Liver (tissue), 8 donors: ENCODE measurements at regions not wholly inside any gene's neighbourhood (a gene's known extent, or its start where the extent isn't known, plus 50 kb on each side); places are given as distances from the start of the nearest gene placed in this dataset.

Source experiments
- DNase-seq: peaks from one replicate; pipeline ENCODE4 v3.0.0-alpha.2; 2017; ENCODE audit warnings: low spot score
- H3K27ac ChIP-seq, 2 donors: one replicate each; pipeline ENCODE4 v1.7.0; 2013; ENCODE audit warnings: inconsistent platforms in 2 of 2, low read length in 2 of 2, control low read depth in 1 of 2, low read depth in 1 of 2, mild to moderate bottlenecking in 1 of 2
- H3K27me3 ChIP-seq, 4 donors: one replicate each; pipeline versions ENCODE4 v1.6.1 to v1.7.0; 2013; ENCODE audit warnings: low read length in 3 of 4, inconsistent platforms in 1 of 4, mild to moderate bottlenecking in 1 of 4, moderate library complexity in 1 of 4; ENCODE audit not compliant: control insufficient read depth in 4 of 4, insufficient read depth in 4 of 4
- H3K36me3 ChIP-seq, 4 donors: one replicate each; pipeline versions ENCODE4 v1.6.1 to v1.7.0; 2013; ENCODE audit warnings: low read length in 3 of 4, mild to moderate bottlenecking in 3 of 4, low read depth in 1 of 4, moderate library complexity in 1 of 4; ENCODE audit not compliant: control insufficient read depth in 4 of 4, insufficient read depth in 3 of 4
- H3K4me1 ChIP-seq, 4 donors: one replicate each; pipeline versions ENCODE4 v1.6.1 to v1.7.0; 2013; ENCODE audit warnings: low read length in 3 of 4, mild to moderate bottlenecking in 3 of 4, moderate library complexity in 1 of 4; ENCODE audit not compliant: control insufficient read depth in 4 of 4, insufficient read depth in 4 of 4
- H3K4me3 ChIP-seq, 3 donors: one replicate each; pipeline versions ENCODE4 v1.6.1 to v1.7.0; 2013; ENCODE audit warnings: low read length in 3 of 3, control low read depth in 1 of 3, low read depth in 1 of 3, mild to moderate bottlenecking in 1 of 3
- H3K9ac ChIP-seq, 2 donors: one replicate each; pipeline ENCODE4 v1.7.0; 2013; ENCODE audit warnings: low read length in 2 of 2, mild to moderate bottlenecking in 2 of 2, moderate library complexity in 2 of 2, control low read depth in 1 of 2, low read depth in 1 of 2
- H3K9me3 ChIP-seq, 4 donors: one replicate each; pipeline versions ENCODE4 v1.6.1 to v1.7.0; 2013; ENCODE audit warnings: low read length in 3 of 4; ENCODE audit not compliant: control insufficient read depth in 4 of 4
- EGR1 ChIP-seq, 2 donors: IDR thresholded peaks; 2 replicates each; pipeline ENCODE4 v1.6.1; 2016 to 2018; ENCODE audit warnings: antibody characterized with exemption in 2 of 2, low read depth in 2 of 2
- FOXA1 ChIP-seq: IDR thresholded peaks from 2 replicates; pipeline ENCODE4 v1.6.1; 2016; ENCODE audit warnings: antibody characterized with exemption
- FOXA2 ChIP-seq: IDR thresholded peaks from 2 replicates; pipeline ENCODE4 v1.6.1; 2016; ENCODE audit warnings: antibody characterized with exemption
- GABPA ChIP-seq, 2 donors: IDR thresholded peaks in 1 of 2; conservative IDR thresholded peaks in 1 of 2; 2 replicates each; pipeline ENCODE4 v1.6.1; 2016; ENCODE audit warnings: antibody characterized with exemption in 2 of 2, mild to moderate bottlenecking in 1 of 2, moderate library complexity in 1 of 2
- HNF4A ChIP-seq, 2 donors: conservative IDR thresholded peaks; 2 replicates each; pipeline ENCODE4 v1.6.1; 2016; ENCODE audit warnings: antibody characterized with exemption in 2 of 2, mild to moderate bottlenecking in 2 of 2
- HNF4G ChIP-seq: IDR thresholded peaks from 2 replicates; pipeline ENCODE4 v1.6.1; 2016; ENCODE audit warnings: antibody characterized with exemption
- JUND ChIP-seq, 2 donors: IDR thresholded peaks; 2 replicates each; pipeline ENCODE4 v1.6.1; 2016; ENCODE audit warnings: antibody characterized with exemption in 2 of 2
- NR2F2 ChIP-seq: IDR thresholded peaks from 2 replicates; pipeline ENCODE4 v1.6.1; 2016; ENCODE audit warnings: antibody characterized with exemption
- RAD21 ChIP-seq, 2 donors: IDR thresholded peaks; 2 replicates each; pipeline ENCODE4 v1.6.1; 2016; ENCODE audit warnings: antibody characterized with exemption in 2 of 2, mild to moderate bottlenecking in 2 of 2
- RXRA ChIP-seq, 2 donors: IDR thresholded peaks; 2 replicates each; pipeline ENCODE4 v1.6.1; 2017 to 2018; ENCODE audit warnings: antibody characterized with exemption in 2 of 2, mild to moderate bottlenecking in 1 of 2
- SP1 ChIP-seq: IDR thresholded peaks from 2 replicates; pipeline ENCODE4 v1.6.1; 2018; ENCODE audit warnings: antibody characterized with exemption, mild to moderate bottlenecking
- TAF1 ChIP-seq: conservative IDR thresholded peaks from 2 replicates; pipeline ENCODE4 v1.6.1; 2016; ENCODE audit warnings: antibody characterized with exemption, mild to moderate bottlenecking
- YY1 ChIP-seq: IDR thresholded peaks from 2 replicates; pipeline ENCODE4 v1.6.1; 2016; ENCODE audit warnings: antibody characterized with exemption, mild to moderate bottlenecking
- WGBS: extraction: QIAGEN DNeasy Blood & Tissue Kit; methylation state at CpG from one replicate; pipeline ENCODE4 v1.1.7; 2013; 5-methylcytosine and 5-hydroxymethylcytosine counted together
- TF ChIP-seq, protein P1 (sequence below): fragments of 150-350 bp; IDR thresholded peaks from 2 replicates; pipeline ENCODE4 v1.5.1; 2017; ENCODE audit warnings: improper control_type of control experiment, low read depth, low read length; ENCODE audit not compliant: missing input control
- TF ChIP-seq, protein P2 (sequence below): IDR thresholded peaks from 2 replicates; pipeline ENCODE4 v1.6.1; 2016; ENCODE audit warnings: antibody characterized with exemption, mild to moderate bottlenecking
- TF ChIP-seq, protein P3 (sequence below): IDR thresholded peaks from 2 replicates; pipeline ENCODE4 v1.6.1; 2016; ENCODE audit warnings: antibody characterized with exemption
- TF ChIP-seq, protein P4 (sequence below): IDR thresholded peaks from 2 replicates; pipeline ENCODE4 v1.6.1; 2016; ENCODE audit warnings: antibody characterized with exemption
- TF ChIP-seq, protein P5 (sequence below): IDR thresholded peaks from 2 replicates; pipeline ENCODE4 v1.6.1; 2016; ENCODE audit warnings: antibody characterized with exemption
- donor health status: healthy.
- donor health status: healthy.
- donor health status: healthy.
- donor health status: healthy.
- donor health status: healthy.

DNA sequence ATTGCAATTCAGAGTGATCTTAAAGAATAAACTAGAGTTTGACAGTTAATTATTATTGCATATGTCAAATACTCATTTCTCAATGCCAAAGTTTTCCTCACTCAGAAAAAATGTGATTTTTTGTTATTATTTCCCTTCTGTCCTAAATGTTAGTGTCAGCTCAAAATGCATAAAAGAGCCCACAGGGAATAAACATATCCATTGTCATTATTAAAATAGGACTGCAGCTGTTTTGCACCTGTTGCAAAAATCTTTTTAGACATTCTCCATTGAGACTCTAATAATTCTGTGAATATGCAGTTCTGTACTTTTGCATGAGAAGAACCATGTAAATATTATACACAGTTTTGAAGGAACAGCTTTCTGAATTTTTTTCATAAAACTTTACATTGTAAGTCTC, 540.0 kb upstream of the SLC39A10 start:
- no peak for TF ChIP-seq HNF4G
- TF ChIP-seq, protein P1, sequence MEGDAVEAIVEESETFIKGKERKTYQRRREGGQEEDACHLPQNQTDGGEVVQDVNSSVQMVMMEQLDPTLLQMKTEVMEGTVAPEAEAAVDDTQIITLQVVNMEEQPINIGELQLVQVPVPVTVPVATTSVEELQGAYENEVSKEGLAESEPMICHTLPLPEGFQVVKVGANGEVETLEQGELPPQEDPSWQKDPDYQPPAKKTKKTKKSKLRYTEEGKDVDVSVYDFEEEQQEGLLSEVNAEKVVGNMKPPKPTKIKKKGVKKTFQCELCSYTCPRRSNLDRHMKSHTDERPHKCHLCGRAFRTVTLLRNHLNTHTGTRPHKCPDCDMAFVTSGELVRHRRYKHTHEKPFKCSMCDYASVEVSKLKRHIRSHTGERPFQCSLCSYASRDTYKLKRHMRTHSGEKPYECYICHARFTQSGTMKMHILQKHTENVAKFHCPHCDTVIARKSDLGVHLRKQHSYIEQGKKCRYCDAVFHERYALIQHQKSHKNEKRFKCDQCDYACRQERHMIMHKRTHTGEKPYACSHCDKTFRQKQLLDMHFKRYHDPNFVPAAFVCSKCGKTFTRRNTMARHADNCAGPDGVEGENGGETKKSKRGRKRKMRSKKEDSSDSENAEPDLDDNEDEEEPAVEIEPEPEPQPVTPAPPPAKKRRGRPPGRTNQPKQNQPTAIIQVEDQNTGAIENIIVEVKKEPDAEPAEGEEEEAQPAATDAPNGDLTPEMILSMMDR: no peak
- TF ChIP-seq RAD21 (IDR thresholded peaks at IDR 0.05): no peak
- no peak for TF ChIP-seq FOXA1
- no peak for TF ChIP-seq TAF1
- no peak for TF ChIP-seq EGR1 (IDR thresholded peaks at IDR 0.05; ENCODE audit: low read depth in 2 of 2)
- TF ChIP-seq, protein P2, sequence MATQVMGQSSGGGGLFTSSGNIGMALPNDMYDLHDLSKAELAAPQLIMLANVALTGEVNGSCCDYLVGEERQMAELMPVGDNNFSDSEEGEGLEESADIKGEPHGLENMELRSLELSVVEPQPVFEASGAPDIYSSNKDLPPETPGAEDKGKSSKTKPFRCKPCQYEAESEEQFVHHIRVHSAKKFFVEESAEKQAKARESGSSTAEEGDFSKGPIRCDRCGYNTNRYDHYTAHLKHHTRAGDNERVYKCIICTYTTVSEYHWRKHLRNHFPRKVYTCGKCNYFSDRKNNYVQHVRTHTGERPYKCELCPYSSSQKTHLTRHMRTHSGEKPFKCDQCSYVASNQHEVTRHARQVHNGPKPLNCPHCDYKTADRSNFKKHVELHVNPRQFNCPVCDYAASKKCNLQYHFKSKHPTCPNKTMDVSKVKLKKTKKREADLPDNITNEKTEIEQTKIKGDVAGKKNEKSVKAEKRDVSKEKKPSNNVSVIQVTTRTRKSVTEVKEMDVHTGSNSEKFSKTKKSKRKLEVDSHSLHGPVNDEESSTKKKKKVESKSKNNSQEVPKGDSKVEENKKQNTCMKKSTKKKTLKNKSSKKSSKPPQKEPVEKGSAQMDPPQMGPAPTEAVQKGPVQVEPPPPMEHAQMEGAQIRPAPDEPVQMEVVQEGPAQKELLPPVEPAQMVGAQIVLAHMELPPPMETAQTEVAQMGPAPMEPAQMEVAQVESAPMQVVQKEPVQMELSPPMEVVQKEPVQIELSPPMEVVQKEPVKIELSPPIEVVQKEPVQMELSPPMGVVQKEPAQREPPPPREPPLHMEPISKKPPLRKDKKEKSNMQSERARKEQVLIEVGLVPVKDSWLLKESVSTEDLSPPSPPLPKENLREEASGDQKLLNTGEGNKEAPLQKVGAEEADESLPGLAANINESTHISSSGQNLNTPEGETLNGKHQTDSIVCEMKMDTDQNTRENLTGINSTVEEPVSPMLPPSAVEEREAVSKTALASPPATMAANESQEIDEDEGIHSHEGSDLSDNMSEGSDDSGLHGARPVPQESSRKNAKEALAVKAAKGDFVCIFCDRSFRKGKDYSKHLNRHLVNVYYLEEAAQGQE: no peak
- TF ChIP-seq, protein P3, sequence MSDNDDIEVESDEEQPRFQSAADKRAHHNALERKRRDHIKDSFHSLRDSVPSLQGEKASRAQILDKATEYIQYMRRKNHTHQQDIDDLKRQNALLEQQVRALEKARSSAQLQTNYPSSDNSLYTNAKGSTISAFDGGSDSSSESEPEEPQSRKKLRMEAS: no peak
- no peak for TF ChIP-seq RXRA (IDR thresholded peaks at IDR 0.05)
- TF ChIP-seq SP1: no peak
- Histone ChIP-seq H3K36me3 (no peaks in the 10 kb centered on the region), H3K4me1 (no peaks in the 10 kb centered on the region), H3K9ac (no peak overlapping the region), H3K27ac (no peak overlapping the region), H3K4me3 (no peak overlapping the region), H3K27me3 (no peaks in the 10 kb centered on the region), H3K9me3 (no peaks in the 10 kb centered on the region)
- no peak for DNase-seq

DNA sequence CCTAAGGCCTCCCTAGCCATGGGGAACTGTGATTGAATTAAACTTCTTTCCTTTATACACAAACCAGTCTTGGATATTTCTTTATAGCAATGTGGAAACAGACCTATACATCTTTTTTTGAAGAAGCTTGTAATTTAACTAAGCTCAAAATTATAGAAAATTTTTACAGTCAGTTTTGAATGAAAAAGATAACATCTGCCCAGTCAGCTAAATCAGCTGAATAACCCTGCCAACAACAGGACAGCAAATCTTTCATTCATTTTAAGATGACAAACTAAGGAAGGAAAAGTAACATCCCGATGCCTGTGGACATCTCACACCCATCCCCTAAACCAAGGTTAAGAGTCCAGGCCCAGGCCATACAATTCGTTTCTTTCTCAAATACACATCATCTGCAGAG, 541.3 kb upstream of the SLC39A10 start:
- Histone ChIP-seq H3K27ac (no peak overlapping the region), H3K27me3 (no peaks in the 10 kb centered on the region), H3K4me1 (no peaks in the 10 kb centered on the region), H3K36me3 (no peaks in the 10 kb centered on the region), H3K4me3 (no peak overlapping the region), H3K9me3 (no peaks in the 10 kb centered on the region), H3K9ac (no peak overlapping the region)
- 11% methylated on average over 2 of the region's 2 CpGs for WGBS
- DNase-seq: no peak
- TF ChIP-seq HNF4G: no peak
- TF ChIP-seq RXRA (IDR thresholded peaks at IDR 0.05): no peak
- no peak for TF ChIP-seq FOXA1
- no peak for TF ChIP-seq HNF4A (conservative IDR thresholded peaks at IDR 0.05)
- TF ChIP-seq EGR1 (IDR thresholded peaks at IDR 0.05; ENCODE audit: low read depth in 2 of 2): no peak
- TF ChIP-seq SP1: no peak
- TF ChIP-seq YY1: no peak
- TF ChIP-seq GABPA (IDR thresholded peaks at IDR 0.05 in 1 of 2, conservative IDR thresholded peaks at IDR 0.05 in 1 of 2): no peak
- TF ChIP-seq JUND (IDR thresholded peaks at IDR 0.05): no peak
- TF ChIP-seq, protein P4, sequence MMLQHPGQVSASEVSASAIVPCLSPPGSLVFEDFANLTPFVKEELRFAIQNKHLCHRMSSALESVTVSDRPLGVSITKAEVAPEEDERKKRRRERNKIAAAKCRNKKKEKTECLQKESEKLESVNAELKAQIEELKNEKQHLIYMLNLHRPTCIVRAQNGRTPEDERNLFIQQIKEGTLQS: no peak
- no peak for TF ChIP-seq NR2F2
- TF ChIP-seq, protein P5, sequence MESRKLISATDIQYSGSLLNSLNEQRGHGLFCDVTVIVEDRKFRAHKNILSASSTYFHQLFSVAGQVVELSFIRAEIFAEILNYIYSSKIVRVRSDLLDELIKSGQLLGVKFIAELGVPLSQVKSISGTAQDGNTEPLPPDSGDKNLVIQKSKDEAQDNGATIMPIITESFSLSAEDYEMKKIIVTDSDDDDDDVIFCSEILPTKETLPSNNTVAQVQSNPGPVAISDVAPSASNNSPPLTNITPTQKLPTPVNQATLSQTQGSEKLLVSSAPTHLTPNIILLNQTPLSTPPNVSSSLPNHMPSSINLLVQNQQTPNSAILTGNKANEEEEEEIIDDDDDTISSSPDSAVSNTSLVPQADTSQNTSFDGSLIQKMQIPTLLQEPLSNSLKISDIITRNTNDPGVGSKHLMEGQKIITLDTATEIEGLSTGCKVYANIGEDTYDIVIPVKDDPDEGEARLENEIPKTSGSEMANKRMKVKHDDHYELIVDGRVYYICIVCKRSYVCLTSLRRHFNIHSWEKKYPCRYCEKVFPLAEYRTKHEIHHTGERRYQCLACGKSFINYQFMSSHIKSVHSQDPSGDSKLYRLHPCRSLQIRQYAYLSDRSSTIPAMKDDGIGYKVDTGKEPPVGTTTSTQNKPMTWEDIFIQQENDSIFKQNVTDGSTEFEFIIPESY: no peak
- TF ChIP-seq FOXA2: no peak
- TF ChIP-seq, protein P3: no peak
- no peak for TF ChIP-seq RAD21 (IDR thresholded peaks at IDR 0.05)
- TF ChIP-seq TAF1: no peak
- TF ChIP-seq, protein P2: no peak
